ENCODE measurements at regions not wholly inside any gene's neighbourhood (a gene's known extent, or its start where the extent isn't known, plus 50 kb on each side); places are given as distances from the start of the nearest gene placed in this dataset.

- intact Hi-C loops (cut with DNase I), result no loop called here
- DNase-seq, result no peak
These were observed 183.5 kb downstream of the TTC8 start for GRCh38 chr14:89007906-89008305.

GRCh38 chr14:89011355-89012281 is 187.2 kb downstream of the TTC8 start:
- WGBS, 3 donors, result 66 to 70% (median 68%) methylated on average over 10 of the region's 10 CpGs
- TF ChIP-seq EP300 (IDR thresholded peaks at IDR 0.05) (no peak), CTCF (IDR thresholded peaks at IDR 0.05) (no peak), POLR2A (IDR thresholded peaks at IDR 0.05) (no peak)
- intact Hi-C loops (cut with DNase I), result no loop called here

More at GRCh38 chr14:89007906-89008305, 183.5 kb downstream of the TTC8 start:
- no peaks in the 10 kb centered on the region for H3K4me1 ChIP-seq (ENCODE audit: insufficient read depth)
- no peak overlapping the region for H3K4me3 ChIP-seq
- no peaks in the 10 kb centered on the region for H3K27me3 ChIP-seq
- no peak overlapping the region for H3K27ac ChIP-seq
- no peaks in the 10 kb centered on the region for H3K9me3 ChIP-seq
- H3K36me3 ChIP-seq, result no peaks in the 10 kb centered on the region
- TF ChIP-seq POLR2A (IDR thresholded peaks at IDR 0.05) (no peak), CTCF (IDR thresholded peaks at IDR 0.05) (no peak), EP300 (IDR thresholded peaks at IDR 0.05) (no peak)

GRCh38 chr14:89012282-89013097 is 188.0 kb downstream of the TTC8 start:
- Histone ChIP-seq H3K4me3 (no peak overlapping the region), H3K4me1 (ENCODE audit: insufficient read depth) (no peaks in the 10 kb centered on the region), H3K36me3 (no peaks in the 10 kb centered on the region), H3K9me3 (no peaks in the 10 kb centered on the region), H3K27me3 (no peaks in the 10 kb centered on the region), H3K27ac (no peak overlapping the region)
- intact Hi-C loops (cut with DNase I), result no loop called here
- no peak for DNase-seq
- 62 to 66% (median 65%) methylated on average over 14 of the region's 14 CpGs for WGBS, 3 donors
- TF ChIP-seq CTCF (IDR thresholded peaks at IDR 0.05) (no peak), EP300 (IDR thresholded peaks at IDR 0.05) (no peak), POLR2A (IDR thresholded peaks at IDR 0.05) (no peak)

More at GRCh38 chr14:89011355-89012281, 187.2 kb downstream of the TTC8 start:
- H3K27ac ChIP-seq, result no peak overlapping the region
- H3K27me3 ChIP-seq, result no peaks in the 10 kb centered on the region
- no peaks in the 10 kb centered on the region for H3K4me1 ChIP-seq (ENCODE audit: insufficient read depth)
- DNase-seq, result no peak
- H3K36me3 ChIP-seq, result no peaks in the 10 kb centered on the region
- H3K4me3 ChIP-seq, result no peak overlapping the region
- no peaks in the 10 kb centered on the region for H3K9me3 ChIP-seq

GRCh38 chr14:89013098-89013504 is 188.7 kb downstream of the TTC8 start:
- Histone ChIP-seq H3K9me3 (no peaks in the 10 kb centered on the region), H3K36me3 (no peaks in the 10 kb centered on the region), H3K4me1 (ENCODE audit: insufficient read depth) (no peaks in the 10 kb centered on the region), H3K4me3 (no peak overlapping the region), H3K27me3 (no peaks in the 10 kb centered on the region), H3K27ac (no peak overlapping the region)
- intact Hi-C loops (cut with DNase I), result no loop called here
- TF ChIP-seq CTCF (IDR thresholded peaks at IDR 0.05) (no peak), POLR2A (IDR thresholded peaks at IDR 0.05) (no peak), EP300 (IDR thresholded peaks at IDR 0.05) (no peak)
- DNase-seq, result no peak
- WGBS, 3 donors, result 73 to 82% (median 76%) methylated on average over 7 of the region's 7 CpGs

Measured in ovary (tissue), 7 donors.